T-helper 2 cell treated with Interferon-gamma antibody and Interleukin-4, amounts not matched to agents 5 μg/mL and 100 μg/mL, for 36 hours (primary cell): ENCODE measurements at regions not wholly inside any gene's neighbourhood (a gene's known extent, or its start where the extent isn't known, plus 50 kb on each side); places are given as distances from the start of the nearest gene placed in this dataset.

Source experiments
- DNase-seq: peaks from one replicate; pipeline ENCODE4 v3.0.0; 2021; ENCODE audit warnings: low spot score
- H3K27ac Mint-ChIP-seq: one replicate; pipeline ENCODE4 v1.8.0; 2021; ENCODE audit warnings: mild to moderate bottlenecking, mixed read lengths
- H3K27me3 Mint-ChIP-seq: one replicate; pipeline ENCODE4 v1.8.0; 2021; ENCODE audit warnings: low read depth, mixed read lengths
- H3K36me3 Mint-ChIP-seq: one replicate; pipeline ENCODE4 v1.8.0; 2021; ENCODE audit warnings: low read depth, mixed read lengths
- H3K4me1 Mint-ChIP-seq: one replicate; pipeline ENCODE4 v1.8.0; 2021; ENCODE audit warnings: low read depth, mixed read lengths
- H3K4me3 Mint-ChIP-seq: one replicate; pipeline ENCODE4 v1.8.0; 2022; ENCODE audit warnings: mild to moderate bottlenecking, moderate library complexity, mixed read lengths
- H3K9me3 Mint-ChIP-seq: one replicate; pipeline ENCODE4 v1.8.0; 2021; ENCODE audit warnings: mixed read lengths

- Mint-ChIP-seq H3K27ac (no peak overlapping the region), H3K4me1 (no peaks in the 10 kb centered on the region), H3K27me3 (no peaks in the 10 kb centered on the region), H3K36me3 (no peaks in the 10 kb centered on the region), H3K4me3 (no peak overlapping the region), H3K9me3 (no peaks in the 10 kb centered on the region)
- no peak for DNase-seq
These were observed 170.3 kb upstream of the ARRDC4 start for GRCh38 chr15:97790180-97790579.

GRCh38 chr15:97791824-97792792, 168.4 kb upstream of the ARRDC4 start:
- H3K27ac Mint-ChIP-seq = no peak overlapping the region
- no peaks in the 10 kb centered on the region for H3K27me3 Mint-ChIP-seq
- H3K36me3 Mint-ChIP-seq = no peaks in the 10 kb centered on the region
- no peak for DNase-seq
- H3K4me1 Mint-ChIP-seq = no peaks in the 10 kb centered on the region
- no peak overlapping the region for H3K4me3 Mint-ChIP-seq
- no peaks in the 10 kb centered on the region for H3K9me3 Mint-ChIP-seq

GRCh38 chr15:97804950-97805349, 155.6 kb upstream of the ARRDC4 start:
- no peak overlapping the region for H3K4me3 Mint-ChIP-seq
- no peaks in the 10 kb centered on the region for H3K36me3 Mint-ChIP-seq
- H3K27ac Mint-ChIP-seq = no peak overlapping the region
- H3K27me3 Mint-ChIP-seq = no peaks in the 10 kb centered on the region
- H3K4me1 Mint-ChIP-seq = no peaks in the 10 kb centered on the region
- no peaks in the 10 kb centered on the region for H3K9me3 Mint-ChIP-seq
- no peak for DNase-seq

- Mint-ChIP-seq H3K4me1 (no peaks in the 10 kb centered on the region), H3K36me3 (no peaks in the 10 kb centered on the region), H3K9me3 (no peaks in the 10 kb centered on the region), H3K4me3 (no peak overlapping the region), H3K27me3 (no peaks in the 10 kb centered on the region), H3K27ac (no peak overlapping the region)
- no peak for DNase-seq
These were observed 153.7 kb upstream of the ARRDC4 start for GRCh38 chr15:97806766-97807165.

GRCh38 chr15:97815835-97816234, 144.7 kb upstream of the ARRDC4 start:
- Mint-ChIP-seq H3K27ac (no peak overlapping the region), H3K9me3 (peaks cover 4% of the 10 kb centered on the region), H3K4me3 (no peak overlapping the region), H3K36me3 (no peaks in the 10 kb centered on the region), H3K27me3 (no peaks in the 10 kb centered on the region), H3K4me1 (no peaks in the 10 kb centered on the region)
- no peak for DNase-seq

- Mint-ChIP-seq H3K36me3 (no peaks in the 10 kb centered on the region), H3K4me1 (no peaks in the 10 kb centered on the region), H3K27me3 (no peaks in the 10 kb centered on the region), H3K9me3 (peaks cover 1% of the 10 kb centered on the region), H3K27ac (no peak overlapping the region), H3K4me3 (no peak overlapping the region)
- no peak for DNase-seq
These were observed 143.1 kb upstream of the ARRDC4 start for GRCh38 chr15:97817276-97817890.

- Mint-ChIP-seq H3K4me1 (no peaks in the 10 kb centered on the region), H3K9me3 (peaks cover 7% of the 10 kb centered on the region), H3K27ac (no peak overlapping the region), H3K27me3 (no peaks in the 10 kb centered on the region), H3K36me3 (no peaks in the 10 kb centered on the region), H3K4me3 (no peak overlapping the region)
- no peak for DNase-seq
These were observed 124.5 kb upstream of the ARRDC4 start for GRCh38 chr15:97836003-97836402.

- Mint-ChIP-seq H3K27me3 (no peaks in the 10 kb centered on the region), H3K36me3 (no peaks in the 10 kb centered on the region), H3K27ac (no peak overlapping the region)
These were observed 122.6 kb upstream of the ARRDC4 start for GRCh38 chr15:97837896-97838295.

GRCh38 chr15:97838606-97839210, 121.8 kb upstream of the ARRDC4 start:
- no peak for DNase-seq
- no peak overlapping the region for H3K27ac Mint-ChIP-seq
- H3K36me3 Mint-ChIP-seq = no peaks in the 10 kb centered on the region
- no peaks in the 10 kb centered on the region for H3K4me1 Mint-ChIP-seq
- H3K4me3 Mint-ChIP-seq = no peak overlapping the region
- no peaks in the 10 kb centered on the region for H3K27me3 Mint-ChIP-seq
- H3K9me3 Mint-ChIP-seq = peaks cover 7% of the 10 kb centered on the region

More at GRCh38 chr15:97837896-97838295, 122.6 kb upstream of the ARRDC4 start:
- Mint-ChIP-seq H3K4me3 (no peak overlapping the region), H3K4me1 (no peaks in the 10 kb centered on the region), H3K9me3 (peaks cover 7% of the 10 kb centered on the region)
- DNase-seq = no peak

GRCh38 chr15:97840501-97840900, 120.0 kb upstream of the ARRDC4 start:
- no peak for DNase-seq
- no peaks in the 10 kb centered on the region for H3K36me3 Mint-ChIP-seq
- H3K4me3 Mint-ChIP-seq = no peak overlapping the region
- peaks cover 4% of the 10 kb centered on the region for H3K9me3 Mint-ChIP-seq
- H3K27ac Mint-ChIP-seq = no peak overlapping the region
- no peaks in the 10 kb centered on the region for H3K4me1 Mint-ChIP-seq
- H3K27me3 Mint-ChIP-seq = no peaks in the 10 kb centered on the region

- H3K36me3 Mint-ChIP-seq = no peaks in the 10 kb centered on the region
- H3K9me3 Mint-ChIP-seq = no peaks in the 10 kb centered on the region
- H3K27ac Mint-ChIP-seq = no peak overlapping the region
- no peak for DNase-seq
- H3K4me3 Mint-ChIP-seq = no peak overlapping the region
- H3K4me1 Mint-ChIP-seq = no peaks in the 10 kb centered on the region
- H3K27me3 Mint-ChIP-seq = no peaks in the 10 kb centered on the region
These were observed 118.9 kb upstream of the ARRDC4 start for GRCh38 chr15:97841558-97841957.

GRCh38 chr15:97849183-97849582, 111.3 kb upstream of the ARRDC4 start:
- no peaks in the 10 kb centered on the region for H3K4me1 Mint-ChIP-seq
- no peaks in the 10 kb centered on the region for H3K36me3 Mint-ChIP-seq
- no peak overlapping the region for H3K27ac Mint-ChIP-seq

GRCh38 chr15:97858296-97858695, 102.2 kb upstream of the ARRDC4 start:
- Mint-ChIP-seq H3K4me3 (no peak overlapping the region), H3K4me1 (no peaks in the 10 kb centered on the region), H3K9me3 (no peaks in the 10 kb centered on the region), H3K27ac (no peak overlapping the region), H3K36me3 (no peaks in the 10 kb centered on the region), H3K27me3 (no peaks in the 10 kb centered on the region)
- DNase-seq = no peak

More at GRCh38 chr15:97849183-97849582, 111.3 kb upstream of the ARRDC4 start:
- no peak for DNase-seq
- no peaks in the 10 kb centered on the region for H3K27me3 Mint-ChIP-seq
- no peak overlapping the region for H3K4me3 Mint-ChIP-seq
- no peaks in the 10 kb centered on the region for H3K9me3 Mint-ChIP-seq
